HL-60 (cell line): ENCODE measurements at regions not wholly inside any gene's neighbourhood (a gene's known extent, or its start where the extent isn't known, plus 50 kb on each side); places are given as distances from the start of the nearest gene placed in this dataset.

ENCODE experiments used
- POLR2AphosphoS5 ChIP-seq: IDR thresholded peaks from 2 replicates; pipeline ENCODE4 v1.6.1; 2012; ENCODE audit warnings: low read depth
- TF ChIP-seq, protein P1 (sequence below): IDR thresholded peaks from 2 replicates; pipeline ENCODE4 v1.6.1; 2012; ENCODE audit warnings: low read depth; ENCODE audit not compliant: insufficient replicate concordance
- TF ChIP-seq, protein P2 (sequence below): IDR thresholded peaks from one replicate; pipeline ENCODE4 v1.5.1; 2011; ENCODE audit warnings: low read length, control low read depth, inconsistent platforms; ENCODE audit not compliant: insufficient read depth

DNA sequence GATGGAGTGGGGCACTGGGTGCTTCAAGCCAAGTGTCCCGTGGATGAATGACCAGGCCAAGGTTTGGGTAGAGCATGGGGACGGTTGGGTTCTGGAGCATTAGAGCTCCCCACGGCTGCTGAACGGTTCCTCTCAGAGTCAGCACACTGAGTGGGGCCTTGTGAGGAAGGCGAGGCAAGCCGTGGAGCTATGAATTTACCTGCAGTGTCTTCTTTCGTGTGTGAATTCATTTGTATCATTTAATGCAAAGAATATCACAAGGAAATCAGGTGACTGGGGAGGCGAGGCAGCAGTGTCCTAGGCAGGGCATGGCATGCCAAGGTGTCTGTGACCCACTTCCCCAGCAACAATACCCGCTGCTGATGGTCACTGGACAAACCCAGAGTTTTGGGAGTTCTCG, 343.5 kb upstream of the B3GAT1 start:
- TF ChIP-seq, protein P1, sequence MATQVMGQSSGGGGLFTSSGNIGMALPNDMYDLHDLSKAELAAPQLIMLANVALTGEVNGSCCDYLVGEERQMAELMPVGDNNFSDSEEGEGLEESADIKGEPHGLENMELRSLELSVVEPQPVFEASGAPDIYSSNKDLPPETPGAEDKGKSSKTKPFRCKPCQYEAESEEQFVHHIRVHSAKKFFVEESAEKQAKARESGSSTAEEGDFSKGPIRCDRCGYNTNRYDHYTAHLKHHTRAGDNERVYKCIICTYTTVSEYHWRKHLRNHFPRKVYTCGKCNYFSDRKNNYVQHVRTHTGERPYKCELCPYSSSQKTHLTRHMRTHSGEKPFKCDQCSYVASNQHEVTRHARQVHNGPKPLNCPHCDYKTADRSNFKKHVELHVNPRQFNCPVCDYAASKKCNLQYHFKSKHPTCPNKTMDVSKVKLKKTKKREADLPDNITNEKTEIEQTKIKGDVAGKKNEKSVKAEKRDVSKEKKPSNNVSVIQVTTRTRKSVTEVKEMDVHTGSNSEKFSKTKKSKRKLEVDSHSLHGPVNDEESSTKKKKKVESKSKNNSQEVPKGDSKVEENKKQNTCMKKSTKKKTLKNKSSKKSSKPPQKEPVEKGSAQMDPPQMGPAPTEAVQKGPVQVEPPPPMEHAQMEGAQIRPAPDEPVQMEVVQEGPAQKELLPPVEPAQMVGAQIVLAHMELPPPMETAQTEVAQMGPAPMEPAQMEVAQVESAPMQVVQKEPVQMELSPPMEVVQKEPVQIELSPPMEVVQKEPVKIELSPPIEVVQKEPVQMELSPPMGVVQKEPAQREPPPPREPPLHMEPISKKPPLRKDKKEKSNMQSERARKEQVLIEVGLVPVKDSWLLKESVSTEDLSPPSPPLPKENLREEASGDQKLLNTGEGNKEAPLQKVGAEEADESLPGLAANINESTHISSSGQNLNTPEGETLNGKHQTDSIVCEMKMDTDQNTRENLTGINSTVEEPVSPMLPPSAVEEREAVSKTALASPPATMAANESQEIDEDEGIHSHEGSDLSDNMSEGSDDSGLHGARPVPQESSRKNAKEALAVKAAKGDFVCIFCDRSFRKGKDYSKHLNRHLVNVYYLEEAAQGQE, result no peak
- no peak for TF ChIP-seq POLR2AphosphoS5
- TF ChIP-seq, protein P2, sequence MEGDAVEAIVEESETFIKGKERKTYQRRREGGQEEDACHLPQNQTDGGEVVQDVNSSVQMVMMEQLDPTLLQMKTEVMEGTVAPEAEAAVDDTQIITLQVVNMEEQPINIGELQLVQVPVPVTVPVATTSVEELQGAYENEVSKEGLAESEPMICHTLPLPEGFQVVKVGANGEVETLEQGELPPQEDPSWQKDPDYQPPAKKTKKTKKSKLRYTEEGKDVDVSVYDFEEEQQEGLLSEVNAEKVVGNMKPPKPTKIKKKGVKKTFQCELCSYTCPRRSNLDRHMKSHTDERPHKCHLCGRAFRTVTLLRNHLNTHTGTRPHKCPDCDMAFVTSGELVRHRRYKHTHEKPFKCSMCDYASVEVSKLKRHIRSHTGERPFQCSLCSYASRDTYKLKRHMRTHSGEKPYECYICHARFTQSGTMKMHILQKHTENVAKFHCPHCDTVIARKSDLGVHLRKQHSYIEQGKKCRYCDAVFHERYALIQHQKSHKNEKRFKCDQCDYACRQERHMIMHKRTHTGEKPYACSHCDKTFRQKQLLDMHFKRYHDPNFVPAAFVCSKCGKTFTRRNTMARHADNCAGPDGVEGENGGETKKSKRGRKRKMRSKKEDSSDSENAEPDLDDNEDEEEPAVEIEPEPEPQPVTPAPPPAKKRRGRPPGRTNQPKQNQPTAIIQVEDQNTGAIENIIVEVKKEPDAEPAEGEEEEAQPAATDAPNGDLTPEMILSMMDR, result no peak
